Glomerular visceral epithelial cell (primary cell): ENCODE measurements at regions not wholly inside any gene's neighbourhood (a gene's known extent, or its start where the extent isn't known, plus 50 kb on each side); places are given as distances from the start of the nearest gene placed in this dataset.

ENCODE experiments used
- DNase-seq: peaks from one replicate; pipeline ENCODE4 v3.0.0-alpha.2; 2016; ENCODE audit errors: extremely low spot score

GRCh38 chr2:59986511-59986910 is 566.9 kb downstream of the BCL11A start:
- no peak for DNase-seq

- no peak for DNase-seq
Observed at GRCh38 chr2:59985923-59986322, 567.5 kb downstream of the BCL11A start.

GRCh38 chr2:59974051-59974766 is 579.2 kb downstream of the BCL11A start:
- DNase-seq: no peak

- no peak for DNase-seq
Observed at GRCh38 chr2:59969161-59969560, 584.3 kb downstream of the BCL11A start.

GRCh38 chr2:59968441-59968840 is 585.0 kb downstream of the BCL11A start:
- DNase-seq: no peak

- DNase-seq: no peak
Observed at GRCh38 chr2:59967691-59968090, 585.8 kb downstream of the BCL11A start.

GRCh38 chr2:59963157-59963556 is 590.3 kb downstream of the BCL11A start:
- DNase-seq: no peak

GRCh38 chr2:59961746-59962145 is 591.7 kb downstream of the BCL11A start:
- no peak for DNase-seq

GRCh38 chr2:59959944-59960343 is 593.5 kb downstream of the BCL11A start:
- DNase-seq: no peak

GRCh38 chr2:59957504-59957903 is 596.0 kb downstream of the BCL11A start:
- no peak for DNase-seq

- no peak for DNase-seq
Observed at GRCh38 chr2:59956981-59957380, 596.5 kb downstream of the BCL11A start.

- DNase-seq: no peak
Observed at GRCh38 chr2:59947917-59948541, 605.4 kb downstream of the BCL11A start.

GRCh38 chr2:59947209-59947608 is 606.2 kb downstream of the BCL11A start:
- no peak for DNase-seq

- DNase-seq: no peak
Observed at GRCh38 chr2:59939236-59939635, 614.2 kb downstream of the BCL11A start.

- DNase-seq: no peak
Observed at GRCh38 chr2:59938181-59938580, 615.3 kb downstream of the BCL11A start.

- no peak for DNase-seq
Observed at GRCh38 chr2:59936048-59936447, 617.4 kb downstream of the BCL11A start.

GRCh38 chr2:59935005-59935404 is 618.4 kb downstream of the BCL11A start:
- no peak for DNase-seq

GRCh38 chr2:59933948-59934347 is 619.5 kb downstream of the BCL11A start:
- DNase-seq: no peak

GRCh38 chr2:59932341-59932740 is 621.1 kb downstream of the BCL11A start:
- no peak for DNase-seq

- no peak for DNase-seq
Observed at GRCh38 chr2:59930430-59930829, 623.0 kb downstream of the BCL11A start.

- no peak for DNase-seq
Observed at GRCh38 chr2:59926731-59927130, 626.7 kb downstream of the BCL11A start.

GRCh38 chr2:59925321-59925720 is 628.1 kb downstream of the BCL11A start:
- no peak for DNase-seq

GRCh38 chr2:59924346-59924745 is 629.1 kb downstream of the BCL11A start:
- no peak for DNase-seq

GRCh38 chr2:59922450-59922849 is 631.0 kb downstream of the BCL11A start:
- no peak for DNase-seq
